Stimulated activated CD8-positive, alpha-beta memory T cell treated with anti-CD3 and anti-CD28 coated beads, Interleukin-7, amount 100 ng/mL, for 1 hour (primary cell): ENCODE measurements at regions not wholly inside any gene's neighbourhood (a gene's known extent, or its start where the extent isn't known, plus 50 kb on each side); places are given as distances from the start of the nearest gene placed in this dataset.

Experiments
- DNase-seq, 2 donors: peaks; one replicate each; pipeline ENCODE4 v3.0.0-alpha.2; 2020; ENCODE audit warnings: low read depth in 2 of 2

DNA sequence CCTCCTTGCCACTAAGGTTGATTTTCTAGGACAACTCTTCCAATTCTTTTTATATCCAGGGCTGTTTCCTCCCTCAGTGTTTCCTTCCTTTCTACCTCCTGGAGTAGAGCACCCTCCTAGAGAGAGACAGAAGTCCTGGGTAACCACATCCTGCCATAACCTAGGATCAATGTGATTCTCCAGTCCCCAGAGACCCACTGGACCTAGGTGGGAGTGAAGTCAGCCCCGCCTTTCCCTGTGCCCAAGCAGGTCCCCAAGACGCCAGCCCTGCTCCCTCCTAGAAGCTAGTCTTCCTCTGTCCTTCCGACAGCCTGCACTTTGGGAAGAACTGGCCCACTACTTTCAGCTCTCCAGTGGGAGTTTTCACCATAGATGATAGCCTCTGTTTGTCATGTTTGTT, 166.8 kb upstream of the PLEKHG7 start:
- no peak for DNase-seq

DNA sequence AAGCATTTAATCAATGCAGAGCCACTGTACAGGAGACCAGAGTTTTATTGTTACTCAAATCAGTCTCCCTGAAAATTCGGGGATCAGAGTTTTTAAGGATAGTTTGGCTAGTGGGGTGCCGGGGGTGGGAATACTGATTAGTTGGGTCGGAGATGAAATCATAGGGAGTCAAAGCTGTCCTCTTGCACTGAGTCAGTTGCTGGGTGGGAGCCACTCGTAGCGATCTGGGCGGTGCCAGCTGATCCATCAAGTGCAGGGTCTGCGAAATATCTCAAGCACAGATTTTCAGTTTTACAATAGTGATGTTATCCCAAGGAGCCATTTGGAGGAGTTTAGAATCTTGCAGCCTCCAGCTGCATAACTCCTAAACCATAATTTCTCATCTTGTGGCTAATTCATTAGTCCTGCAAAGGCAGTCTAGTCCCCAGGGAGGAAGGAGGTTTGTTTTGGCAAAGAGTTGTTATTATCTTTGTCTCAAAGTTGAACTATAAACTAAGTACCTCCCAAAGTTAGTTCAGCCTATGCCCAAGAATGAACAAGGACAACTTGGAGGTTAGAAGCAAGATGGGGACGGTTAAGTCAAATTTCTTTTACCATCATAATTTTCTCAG, 169.4 kb upstream of the PLEKHG7 start:
- no peak for DNase-seq

DNA sequence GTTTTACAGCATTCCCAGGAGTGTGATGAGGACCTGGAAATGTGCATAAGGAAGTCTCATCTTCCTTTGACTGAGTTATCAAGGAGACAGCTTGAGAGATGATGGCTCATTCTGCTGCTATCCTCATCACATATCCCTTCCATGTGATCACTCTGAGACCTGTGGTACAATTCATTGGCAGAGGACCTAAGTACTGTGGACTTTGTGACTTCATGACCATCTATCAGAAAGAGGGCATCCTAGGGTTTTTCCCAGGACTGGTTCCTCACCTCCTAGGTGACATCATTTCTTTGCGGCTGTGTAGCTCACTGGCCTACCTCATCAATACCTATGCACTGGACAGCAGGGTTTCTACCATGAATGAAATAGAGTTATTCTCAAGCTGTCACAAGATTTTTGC, 172.1 kb upstream of the PLEKHG7 start:
- DNase-seq = no peak

DNA sequence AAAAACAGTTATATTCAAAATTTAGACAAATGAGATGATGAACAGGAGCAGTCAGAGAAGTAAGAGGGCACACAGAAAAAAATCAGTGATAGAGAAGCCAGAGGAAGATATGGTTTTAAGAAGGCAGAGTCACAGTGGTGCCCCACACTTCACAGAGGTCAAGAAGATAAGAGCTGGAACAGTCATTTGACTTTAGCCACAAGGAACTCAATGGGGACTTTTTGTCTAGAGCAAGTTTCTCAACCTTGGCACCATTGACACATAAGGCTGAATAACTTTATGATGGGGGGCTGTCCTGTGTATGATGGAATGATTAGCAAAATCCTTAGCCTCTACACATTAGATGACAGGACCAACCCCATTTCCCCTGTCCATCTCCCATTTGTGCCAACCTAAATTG, 172.8 kb upstream of the PLEKHG7 start:
- DNase-seq = no peak

DNA sequence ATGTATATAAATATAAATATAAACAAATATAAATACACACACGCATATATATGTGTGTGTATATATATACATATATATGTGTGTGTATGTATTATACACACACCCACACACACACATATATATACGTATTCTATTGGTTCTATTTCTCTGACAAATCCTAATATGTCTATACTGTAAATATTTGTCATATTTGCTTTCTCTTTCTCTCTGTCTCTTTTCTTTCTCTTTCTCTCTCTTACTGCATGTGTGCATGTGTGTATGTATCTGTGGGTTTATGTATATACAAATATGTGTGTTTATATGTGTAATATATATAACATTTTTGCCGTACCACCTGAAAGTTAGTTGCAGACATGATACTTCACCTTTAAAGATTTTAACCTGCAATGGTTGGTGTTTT, 174.2 kb upstream of the PLEKHG7 start:
- no peak for DNase-seq

DNA sequence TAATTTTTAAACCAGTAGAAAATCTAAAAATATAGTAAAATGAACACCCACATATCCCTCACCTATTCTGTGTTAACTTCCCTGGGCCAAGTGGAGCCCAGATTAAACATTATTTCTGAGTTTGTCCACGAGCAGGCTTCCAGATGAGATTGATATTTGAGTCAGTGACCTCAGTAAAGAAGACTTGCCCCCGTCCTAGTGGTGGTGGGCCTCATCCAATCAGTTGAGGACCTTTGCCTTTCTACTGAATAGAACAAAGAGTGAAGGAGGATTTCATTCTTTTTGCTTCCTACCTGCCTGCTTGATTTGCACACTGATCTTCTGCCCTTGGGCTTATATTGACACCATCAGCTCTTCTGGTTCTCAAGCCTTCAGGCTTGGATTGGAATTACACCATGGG, 174.7 kb upstream of the PLEKHG7 start:
- no peak for DNase-seq

DNA sequence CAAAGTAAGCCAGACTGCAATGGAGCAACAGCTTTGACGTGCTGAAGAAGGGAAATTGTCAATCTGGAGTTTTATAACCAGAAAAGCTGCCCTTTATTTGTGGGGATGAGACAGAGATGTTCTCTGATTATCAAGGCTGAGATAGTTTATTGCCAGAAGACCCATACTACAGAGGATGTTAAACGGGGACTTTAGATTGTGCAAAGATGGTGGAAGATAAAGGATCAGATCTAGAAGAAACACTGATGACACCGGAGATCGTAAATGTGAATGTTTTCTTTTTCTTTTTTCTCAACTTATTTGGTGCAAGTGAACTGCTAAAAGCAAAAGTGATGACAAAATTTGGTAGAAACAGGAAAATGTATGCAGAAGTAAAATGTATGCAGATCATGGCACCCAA, 178.3 kb upstream of the PLEKHG7 start:
- DNase-seq = no peak

DNA sequence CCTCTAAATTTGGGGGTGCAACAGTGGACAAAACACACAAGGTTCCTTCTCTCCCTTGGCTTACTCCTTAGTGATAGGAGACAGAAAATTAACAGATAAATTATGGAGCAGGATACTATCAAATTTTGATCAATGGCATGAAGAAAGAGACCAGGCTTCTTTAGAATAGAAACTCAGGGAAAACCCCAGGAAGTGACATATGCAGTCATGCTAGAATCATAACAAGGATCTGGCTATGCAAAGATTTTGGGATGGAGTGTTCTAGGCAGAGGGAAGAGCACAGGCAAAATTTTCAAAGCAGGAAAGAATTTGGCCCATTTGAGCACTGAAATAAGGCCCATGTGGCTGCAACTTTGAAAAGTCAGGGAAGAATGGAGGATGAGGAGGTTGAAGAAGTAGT, 182.3 kb upstream of the PLEKHG7 start:
- DNase-seq = no peak

DNA sequence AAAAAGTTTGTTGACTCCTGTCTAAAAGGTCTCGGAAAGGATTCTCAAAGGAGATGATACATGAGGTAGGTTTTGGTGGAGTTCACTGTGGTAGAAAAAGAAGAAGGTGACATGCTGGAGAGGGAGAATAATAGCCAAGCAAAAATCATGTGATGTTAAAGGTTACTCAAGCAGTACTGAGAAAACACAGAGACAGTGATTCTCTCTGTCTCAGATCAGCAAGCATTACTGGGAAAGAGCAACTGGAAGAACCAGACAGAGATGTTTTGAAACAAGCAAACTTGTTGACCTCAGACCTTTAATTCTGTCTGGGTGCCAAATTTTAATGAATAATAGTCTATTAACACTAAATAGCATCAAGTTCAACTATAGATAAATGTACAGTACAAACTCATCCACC, 183.5 kb upstream of the PLEKHG7 start:
- DNase-seq = no peak

DNA sequence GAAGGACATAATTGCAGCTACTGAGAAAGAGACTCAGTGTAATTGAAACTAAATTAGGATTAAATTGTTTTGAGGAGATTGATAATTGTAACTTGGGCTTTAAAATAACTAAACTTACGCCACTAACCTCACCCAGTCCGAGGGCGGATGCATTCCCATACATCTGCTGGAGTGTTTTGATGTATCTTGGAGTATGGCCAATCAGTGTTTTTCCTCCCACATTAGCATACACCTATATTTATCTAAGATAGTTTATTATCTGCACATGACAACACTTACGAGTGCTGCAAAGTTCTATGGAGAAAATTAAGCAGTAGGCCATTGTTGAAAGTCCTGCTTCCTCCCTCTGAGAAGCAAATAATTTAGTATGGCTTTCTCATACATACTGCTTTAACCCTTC, 184.7 kb upstream of the PLEKHG7 start:
- no peak for DNase-seq

DNA sequence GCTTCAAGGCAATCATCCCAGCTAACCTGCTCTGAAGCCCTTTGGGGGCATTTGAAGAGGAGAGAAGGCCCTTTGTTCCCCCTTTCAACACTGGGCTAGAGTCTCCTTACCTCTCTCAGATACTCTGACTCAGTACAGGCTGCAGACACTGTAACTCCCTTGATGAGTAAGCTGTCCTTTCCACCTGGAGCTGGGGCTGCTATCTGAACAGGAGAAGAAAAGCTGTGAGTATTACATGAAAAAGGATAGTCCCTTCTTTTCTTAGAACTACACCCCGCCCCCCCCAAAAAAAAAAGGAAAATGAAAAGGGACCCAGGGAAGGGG, 186.6 kb upstream of the PLEKHG7 start:
- DNase-seq = no peak

DNA sequence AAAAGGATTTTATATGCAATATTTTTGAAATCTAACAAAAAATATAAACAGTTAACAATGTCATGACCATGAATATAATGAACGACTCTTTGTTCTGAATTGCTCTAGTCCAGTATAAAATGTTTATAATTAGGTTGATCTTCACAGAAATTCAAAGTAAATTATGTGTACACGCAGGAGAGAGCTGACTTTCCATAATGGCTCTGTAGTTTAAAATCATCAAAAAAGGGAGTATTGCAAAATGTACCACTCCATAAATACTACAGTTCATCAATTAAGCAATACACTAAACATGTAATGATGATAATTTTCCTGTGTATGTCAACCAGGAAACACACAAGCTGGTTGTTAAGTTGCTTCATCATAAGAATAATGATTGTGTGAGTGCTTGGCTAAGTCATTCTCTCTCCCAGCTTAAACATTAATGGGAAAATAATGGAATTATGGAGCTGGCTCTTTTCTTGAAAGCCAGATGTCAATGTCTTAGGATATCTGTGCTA, 189.5 kb upstream of the PLEKHG7 start:
- no peak for DNase-seq

DNA sequence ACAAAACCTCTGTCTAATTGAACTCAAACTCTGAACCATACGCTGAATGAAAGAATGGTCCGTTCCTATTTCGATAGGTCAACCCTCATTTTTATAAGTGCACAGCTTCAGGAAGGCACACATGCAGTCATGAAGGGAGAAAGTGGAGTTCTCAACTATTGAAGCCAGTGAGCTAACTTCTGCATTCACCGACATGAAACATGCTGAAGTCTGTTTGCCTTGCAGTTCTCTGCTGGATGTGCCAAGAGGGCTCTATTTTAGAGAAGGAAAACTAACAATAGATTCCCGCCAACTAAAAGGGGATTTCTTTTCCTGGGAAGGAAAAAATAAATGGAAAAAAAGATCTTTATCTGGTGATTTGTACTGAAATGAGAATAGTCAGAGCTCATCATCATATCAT, 191.0 kb upstream of the PLEKHG7 start:
- no peak for DNase-seq

DNA sequence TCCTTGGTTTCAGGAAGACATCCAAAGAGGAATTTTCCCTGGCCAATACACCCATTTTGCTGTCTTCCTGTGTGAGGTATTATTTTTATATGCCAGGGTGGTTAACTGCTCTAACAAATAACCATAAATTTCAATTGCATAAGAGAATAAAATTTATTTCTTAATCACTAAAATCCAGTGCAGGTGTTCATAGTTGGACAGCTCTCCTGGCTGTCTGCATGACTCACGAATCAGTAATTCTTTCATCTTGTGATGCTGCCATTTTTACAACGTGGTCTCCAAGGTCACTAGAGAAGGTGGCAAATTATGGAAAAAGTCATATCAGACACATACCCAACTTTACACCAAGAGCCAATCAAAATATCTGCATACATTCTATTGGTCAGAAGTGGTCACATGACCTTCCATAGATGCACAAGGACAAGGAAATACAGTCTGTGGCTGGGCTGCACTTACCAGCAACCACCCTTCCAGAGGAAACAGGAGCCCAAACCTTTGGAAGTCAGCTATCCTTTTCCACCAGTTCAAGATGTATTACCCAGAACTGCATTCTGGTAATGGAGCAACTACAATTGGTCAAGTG, 193.5 kb upstream of the PLEKHG7 start:
- no peak for DNase-seq

DNA sequence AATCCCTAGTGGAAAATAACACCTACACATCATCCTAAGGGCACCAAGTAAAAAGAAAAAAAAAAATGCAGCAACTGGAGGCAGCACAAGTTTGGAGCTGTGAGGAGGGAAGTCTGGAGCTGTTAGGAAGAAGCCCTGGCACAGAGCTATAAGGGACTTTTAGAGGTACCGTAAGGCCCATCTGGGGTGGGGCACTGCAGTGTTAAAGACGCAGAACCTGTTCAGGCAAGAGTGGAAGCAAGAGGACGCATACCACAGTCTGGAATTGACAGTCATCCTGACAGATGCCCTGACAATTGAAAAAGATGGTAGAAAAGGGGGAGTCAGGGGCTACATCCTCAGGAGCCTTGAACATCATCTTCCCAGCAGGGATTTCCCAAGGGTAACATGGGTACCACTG, 195.9 kb upstream of the PLEKHG7 start:
- DNase-seq = no peak

DNA sequence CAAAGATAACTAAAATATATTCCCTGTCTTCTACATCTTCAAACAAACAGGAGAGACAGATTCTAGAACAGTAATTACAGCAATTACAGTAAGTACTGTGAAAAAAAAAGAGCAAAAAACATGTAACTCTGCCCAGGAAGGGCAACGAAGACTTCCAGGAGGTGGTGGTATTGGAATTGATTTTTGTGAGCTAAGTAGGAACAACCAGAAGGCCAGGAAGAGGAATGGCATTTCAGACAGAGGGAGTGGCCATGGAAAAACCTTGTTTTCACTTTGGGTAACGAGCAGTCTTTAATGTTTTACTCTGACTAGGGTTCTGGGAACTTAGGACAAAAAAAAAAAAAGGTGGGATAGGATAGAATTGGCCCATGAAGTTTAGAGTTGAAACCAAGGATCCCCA, 196.3 kb upstream of the PLEKHG7 start:
- DNase-seq = no peak

DNA sequence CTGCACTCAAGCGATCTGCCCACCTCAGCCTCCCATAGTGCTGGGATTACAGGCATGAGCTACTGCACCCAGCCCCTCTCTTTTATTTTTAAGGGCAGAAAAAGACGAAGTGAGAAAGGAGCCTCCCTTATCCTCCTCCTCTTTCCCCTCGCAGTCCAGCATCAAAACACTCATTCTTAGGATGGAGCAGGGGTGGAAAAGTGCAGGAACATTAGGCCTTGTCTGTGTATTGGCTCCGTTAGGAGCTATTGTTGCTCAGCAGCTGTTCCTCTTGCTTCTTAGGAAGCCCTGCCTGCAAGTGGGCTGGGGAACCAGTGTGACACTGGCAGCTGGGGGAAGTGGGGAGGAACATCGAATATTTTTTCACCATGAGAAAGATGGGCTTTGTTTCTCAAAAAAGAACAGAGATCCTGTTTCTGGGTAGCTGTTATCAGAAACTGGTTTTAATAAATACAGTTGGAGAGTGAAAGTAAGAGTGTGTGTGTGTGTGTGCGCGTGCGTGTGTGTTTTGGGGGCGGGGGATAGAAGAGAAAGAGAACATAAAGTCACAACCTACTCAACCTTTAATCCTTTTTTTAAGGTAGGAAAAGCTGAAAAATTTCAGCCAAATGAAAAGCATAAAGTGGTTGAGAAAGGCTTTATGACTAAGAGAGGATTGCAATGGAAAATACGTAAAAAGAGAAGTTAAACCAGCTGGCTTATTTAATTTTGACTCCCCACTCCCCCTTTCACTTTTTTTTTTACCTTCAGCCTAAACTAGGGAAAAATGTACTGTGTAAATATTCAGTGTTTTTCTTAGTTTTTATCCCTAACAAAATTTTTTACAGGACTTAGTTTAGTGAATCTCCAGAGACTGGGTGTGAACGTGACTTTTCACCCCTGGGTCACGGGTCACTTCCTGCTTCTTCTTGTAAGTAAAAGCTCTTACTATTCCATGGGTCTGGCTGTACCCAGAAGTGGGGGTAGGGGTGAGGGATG, 197.2 kb upstream of the PLEKHG7 start:
- DNase-seq = no peak

DNA sequence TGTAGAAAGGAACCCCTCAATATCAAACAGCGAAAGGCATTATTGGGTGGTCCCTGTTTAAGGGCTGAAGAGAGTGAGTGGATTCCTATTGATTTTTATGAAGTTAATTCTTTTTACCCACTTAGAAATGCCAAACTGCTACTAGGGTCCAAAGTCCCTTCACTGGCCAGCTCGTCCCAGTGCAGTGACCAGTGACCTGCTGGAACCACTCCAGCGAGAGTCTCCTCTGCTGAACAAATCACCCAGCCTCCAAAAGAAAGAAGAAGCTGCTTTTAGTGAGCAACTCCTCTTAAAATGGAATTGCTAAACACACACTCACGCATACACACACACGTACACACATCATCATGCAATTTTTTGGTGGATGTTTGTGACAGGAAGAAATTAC, 198.2 kb upstream of the PLEKHG7 start:
- DNase-seq = no peak

DNA sequence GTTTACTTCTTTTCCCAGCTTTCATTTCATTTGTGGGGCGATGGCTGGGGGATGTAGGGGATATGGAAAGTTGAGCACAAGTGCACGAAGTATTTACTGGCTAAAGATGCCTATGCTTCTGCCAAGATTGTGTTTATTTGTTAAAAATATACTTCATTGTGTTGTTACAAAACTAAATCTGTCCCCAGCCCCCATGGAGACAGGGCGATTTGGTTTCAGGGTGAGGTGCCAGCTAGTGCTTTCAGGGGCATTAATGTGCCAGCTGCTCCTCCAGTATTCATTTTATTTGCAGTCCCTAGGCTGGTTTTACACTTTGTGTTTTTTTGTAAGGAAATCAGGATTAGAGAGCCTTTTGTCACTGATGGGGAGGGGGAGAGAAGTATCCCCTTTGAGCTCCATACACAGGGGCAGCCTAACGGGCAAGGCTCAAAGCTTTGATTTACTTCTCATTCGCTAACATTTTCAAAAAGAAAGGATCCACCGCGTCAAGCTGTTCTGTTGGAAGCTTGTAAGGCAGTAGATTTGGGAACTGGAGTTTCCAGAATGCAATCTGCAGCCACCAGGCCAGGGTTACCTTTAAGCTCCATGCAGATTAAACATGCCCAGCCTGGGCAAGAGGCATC, 198.7 kb upstream of the PLEKHG7 start:
- DNase-seq = no peak

DNA sequence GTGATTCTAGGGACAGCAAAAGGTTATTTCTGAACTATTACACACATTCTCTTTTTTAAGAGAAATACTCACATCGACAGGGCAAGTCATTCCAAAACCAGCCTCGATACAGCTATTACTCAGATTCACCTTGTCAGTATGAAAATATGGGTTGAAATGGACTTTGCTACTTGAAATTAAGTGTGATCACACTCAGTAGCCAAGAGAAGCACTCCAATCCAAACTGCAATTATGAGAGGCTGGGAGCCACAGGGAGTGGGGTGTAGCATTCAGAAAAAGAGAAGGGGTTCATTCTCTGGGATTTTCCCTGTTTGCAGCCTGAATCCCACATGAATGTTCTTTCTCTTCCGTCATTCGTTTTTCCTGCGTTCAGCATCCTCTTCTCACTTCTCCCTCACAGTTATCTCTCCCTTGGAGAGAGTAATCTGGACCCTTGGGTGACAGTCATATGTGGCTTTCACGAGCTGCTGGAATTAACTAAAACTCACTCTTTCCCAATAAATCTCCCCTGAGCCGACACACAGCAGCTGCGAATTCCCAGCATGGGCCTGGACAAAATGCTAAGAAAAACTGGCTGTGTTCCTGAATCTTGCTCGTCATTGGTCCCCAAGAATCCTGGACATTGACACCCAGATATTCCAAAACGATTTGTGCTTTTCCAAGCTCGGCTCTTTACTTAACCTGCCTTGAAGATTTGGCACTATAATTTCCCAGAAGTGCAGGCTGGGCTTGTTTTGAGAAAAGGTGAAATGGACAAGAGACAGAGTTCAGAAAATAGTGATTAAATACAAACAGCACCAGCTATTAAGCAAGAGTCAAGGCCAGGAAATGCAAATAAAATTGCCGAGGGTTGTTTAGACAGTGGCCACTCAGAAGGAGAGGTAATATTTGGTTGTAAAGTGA, 199.5 kb upstream of the PLEKHG7 start:
- DNase-seq = no peak

DNA sequence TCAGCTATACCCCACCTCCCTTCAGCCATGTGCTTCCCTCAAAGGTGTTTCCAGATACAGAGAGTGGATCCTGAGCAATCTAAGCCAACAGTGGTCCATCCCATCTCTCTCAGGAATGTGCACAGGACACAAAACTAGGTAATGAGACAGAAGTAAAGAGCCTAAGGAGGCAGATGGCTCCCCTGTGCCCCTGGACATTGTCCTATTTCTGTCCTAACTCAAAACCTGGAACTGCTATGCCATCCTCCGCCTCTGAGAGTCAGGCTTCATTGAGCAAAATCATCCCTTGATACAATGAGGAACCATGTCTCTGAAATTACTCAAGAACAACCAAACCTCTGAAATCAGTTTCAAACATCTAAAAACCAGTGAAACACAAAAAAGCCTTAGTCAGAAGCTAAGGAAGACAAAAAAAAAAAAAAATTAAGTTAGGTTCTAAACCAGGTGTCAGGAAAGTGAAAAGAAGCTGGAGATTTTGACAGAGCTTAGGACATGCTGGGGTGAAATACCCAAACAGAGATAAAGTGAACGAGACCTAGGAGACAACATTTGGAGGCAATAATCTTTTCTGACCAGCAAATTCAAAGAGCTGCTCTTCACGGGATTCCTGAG, 200.3 kb upstream of the PLEKHG7 start:
- no peak for DNase-seq
